HCT116 (cell line): ENCODE measurements at regions not wholly inside any gene's neighbourhood (a gene's known extent, or its start where the extent isn't known, plus 50 kb on each side); places are given as distances from the start of the nearest gene placed in this dataset.

Source experiments
- ATAC-seq: fragments of 200-7000 bp; cut with Tn5 transposase; 2 replicates; pipeline ENCODE4 v1.9.1; 2020; ENCODE audit warnings: mild to moderate bottlenecking, moderate library complexity
- BruUV-seq: library from RNA; stranded (reverse); fragments of 400-500 nt; replicated peaks from 2 replicates; lab custom pipeline; 2021; lab: Mats Ljungman, UMichigan
- CTCF ChIA-PET: fragments of 300-600 bp; sonication (Branson Sonifier 250); formaldehyde crosslinking; loops from one replicate; lab custom pipeline; 2021; ENCODE audit warnings: antibody characterized with exemption; lab: Charles Lee
- POLR2A ChIA-PET: fragments of 300-600, 350-600 bp; sonication (Branson Sonifier 250); formaldehyde crosslinking; loops from one replicate; lab custom pipeline; 2021; ENCODE audit warnings: antibody characterized with exemption; lab: Charles Lee
- RAD21 ChIA-PET, 2 experiments: fragments of 300-600 bp; sonication (Branson Sonifier 250); formaldehyde crosslinking; loops; one replicate each; lab custom pipeline; 2023; ENCODE audit warnings: low total read pairs in 2 of 2; ENCODE audit not compliant: uncharacterized antibody in 2 of 2, unreplicated experiment in 2 of 2, low non-redundant PET in 1 of 2; lab: Charles Lee
- DNase-seq: peaks from one replicate; pipeline ENCODE4 v3.0.0-alpha.2; 2010; ENCODE audit warnings: low read depth, low spot score
- H2AFZ ChIP-seq: fragments of 200-600 bp; shearing (Covaris generic), sonication (generic); 2 replicates; pipeline ENCODE4 v1.6.1; 2017; ENCODE audit warnings: low read depth, mixed run types, mixed read lengths, antibody characterized with exemption, low read length; ENCODE audit not compliant: poor library complexity, severe bottlenecking
- H3K27ac ChIP-seq: 2 replicates; pipeline ENCODE4 v1.5.1; 2012; ENCODE audit warnings: low read depth, low read length
- H3K27me3 ChIP-seq: fragments of 200-600 bp; sonication (generic); 2 replicates; pipeline ENCODE4 v1.6.1; 2016; ENCODE audit warnings: mixed run types, low read length, mixed read lengths; ENCODE audit not compliant: insufficient read depth
- H3K36me3 ChIP-seq, 2 experiments: fragments of 200-500 bp in 1 of 2; fragments of 200-600 bp in 1 of 2; sonication (Bioruptor generic) in 1 of 2; sonication (generic) in 1 of 2; 2 replicates each; pipeline versions ENCODE4 v1.5.1 to v1.6.1; 2014 to 2016; ENCODE audit warnings: low read length in 2 of 2, inconsistent platforms in 1 of 2, mixed read lengths in 1 of 2, mixed run types in 1 of 2; ENCODE audit not compliant: insufficient read depth in 2 of 2, control insufficient read depth in 1 of 2
- H3K4me1 ChIP-seq, 2 experiments: fragments of 200-600 bp in 1 of 2; sonication (generic) in 1 of 2; 2 replicates each; pipeline versions ENCODE4 v1.5.1 to v1.6.1; 2012 to 2017; ENCODE audit warnings: low read length in 2 of 2, inconsistent platforms in 1 of 2, mild to moderate bottlenecking in 1 of 2, mixed read lengths in 1 of 2, mixed run types in 1 of 2, moderate library complexity in 1 of 2; ENCODE audit not compliant: insufficient read depth in 2 of 2, control insufficient read depth in 1 of 2
- H3K4me2 ChIP-seq: fragments of 200-600 bp; sonication (generic); 2 replicates; pipeline ENCODE4 v1.6.1; 2017; ENCODE audit warnings: mixed run types, low read length, mixed read lengths
- H3K4me3 ChIP-seq, 2 experiments: fragments of 200-600 bp in 1 of 2; sonication (generic) in 1 of 2; replicated peaks in 1 of 2; 2 replicates each; pipeline ENCODE4 v1.5.1; 2011 to 2016; ENCODE audit warnings: low read length in 2 of 2, control low read depth in 1 of 2, low read depth in 1 of 2, mild to moderate bottlenecking in 1 of 2, mixed read lengths in 1 of 2, mixed run types in 1 of 2
- H3K79me2 ChIP-seq: fragments of 200-600 bp; sonication (generic); 2 replicates; pipeline ENCODE4 v1.6.1; 2017; ENCODE audit warnings: mild to moderate bottlenecking, mixed run types, low read length, moderate library complexity, mixed read lengths; ENCODE audit not compliant: insufficient read depth
- H3K9ac ChIP-seq: fragments of 200-600 bp; sonication (generic); 2 replicates; pipeline ENCODE4 v1.6.1; 2016; ENCODE audit warnings: low read length, mixed read lengths
- H3K9me2 ChIP-seq: fragments of 200-600 bp; sonication (generic), shearing (Covaris generic); 2 replicates; pipeline ENCODE4 v1.6.1; 2017; ENCODE audit warnings: mixed run types, mild to moderate bottlenecking, moderate library complexity; ENCODE audit not compliant: insufficient read depth
- H3K9me3 ChIP-seq, 2 experiments: fragments of 200-500 bp in 1 of 2; fragments of 200-600 bp in 1 of 2; sonication (Bioruptor generic) in 1 of 2; sonication (generic) in 1 of 2; 2 replicates each; pipeline ENCODE4 v1.6.1; 2014 to 2017; ENCODE audit warnings: low read length in 2 of 2, mixed read lengths in 2 of 2, inconsistent platforms in 1 of 2, low read depth in 1 of 2, mild to moderate bottlenecking in 1 of 2, mixed run types in 1 of 2, moderate library complexity in 1 of 2; ENCODE audit not compliant: control insufficient read depth in 1 of 2, insufficient read depth in 1 of 2
- H4K20me1 ChIP-seq: fragments of 200-600 bp; sonication (generic), shearing (Covaris generic); 2 replicates; pipeline ENCODE4 v1.6.1; 2017; ENCODE audit warnings: mixed run types, mild to moderate bottlenecking, moderate library complexity; ENCODE audit not compliant: insufficient read depth
- CBX3 ChIP-seq: IDR thresholded peaks from 2 replicates; pipeline ENCODE4 v1.6.1; 2012; ENCODE audit warnings: low read depth
- CEBPB ChIP-seq: IDR thresholded peaks from 2 replicates; pipeline ENCODE4 v1.6.1; 2012; ENCODE audit warnings: low read depth
- EGR1 ChIP-seq: IDR thresholded peaks from 2 replicates; pipeline ENCODE4 v1.6.1; 2012; ENCODE audit warnings: low read depth
- ELF1 ChIP-seq: IDR thresholded peaks from 2 replicates; pipeline ENCODE4 v1.6.1; 2012; ENCODE audit warnings: low read depth, borderline replicate concordance
- EZH2phosphoT487 ChIP-seq: fragments of 200-600 bp; IDR thresholded peaks from 2 replicates; pipeline ENCODE4 v1.6.1; 2018; ENCODE audit warnings: antibody characterized with exemption, borderline replicate concordance
- JUND ChIP-seq: IDR thresholded peaks from 2 replicates; pipeline ENCODE4 v1.6.1; 2012
- POLR2A ChIP-seq: IDR thresholded peaks from 2 replicates; pipeline ENCODE4 v1.7.0; 2011; ENCODE audit warnings: borderline replicate concordance; ENCODE audit not compliant: insufficient read depth, insufficient read length; ENCODE audit errors: extremely low read depth
- YY1 ChIP-seq: IDR thresholded peaks from 2 replicates; pipeline ENCODE4 v1.6.1; 2011; ENCODE audit warnings: low read length, low read depth, moderate library complexity, mild to moderate bottlenecking; ENCODE audit not compliant: insufficient replicate concordance; ENCODE audit errors: extremely low read depth
- ZFX ChIP-seq: fragments of 450-650 bp; IDR thresholded peaks from 2 replicates; pipeline ENCODE4 v1.6.1; 2017
- intact Hi-C: fragments of 100-400 bp; cut with micrococcal nuclease; formaldehyde crosslinking; loops from 2 replicates; pipeline ENCODE4 v1.10.0; 2022
- TF ChIP-seq, protein P1 (sequence below), 3 experiments: fragments of 200-600 bp in 1 of 3; sonication (generic) in 1 of 3; IDR thresholded peaks in 2 of 3; conservative IDR thresholded peaks in 1 of 3; 2 replicates each; pipeline ENCODE4 v1.5.1; 2012 to 2017; ENCODE audit warnings: low read depth in 2 of 3, low read length in 2 of 3, antibody characterized with exemption in 1 of 3, borderline replicate concordance in 1 of 3, control low read depth in 1 of 3, mild to moderate bottlenecking in 1 of 3, mixed read lengths in 1 of 3, mixed run types in 1 of 3, moderate library complexity in 1 of 3; ENCODE audit not compliant: insufficient read depth in 1 of 3
- TF ChIP-seq, protein P2 (sequence below): IDR thresholded peaks from 2 replicates; pipeline ENCODE4 v1.6.1; 2012

DNA sequence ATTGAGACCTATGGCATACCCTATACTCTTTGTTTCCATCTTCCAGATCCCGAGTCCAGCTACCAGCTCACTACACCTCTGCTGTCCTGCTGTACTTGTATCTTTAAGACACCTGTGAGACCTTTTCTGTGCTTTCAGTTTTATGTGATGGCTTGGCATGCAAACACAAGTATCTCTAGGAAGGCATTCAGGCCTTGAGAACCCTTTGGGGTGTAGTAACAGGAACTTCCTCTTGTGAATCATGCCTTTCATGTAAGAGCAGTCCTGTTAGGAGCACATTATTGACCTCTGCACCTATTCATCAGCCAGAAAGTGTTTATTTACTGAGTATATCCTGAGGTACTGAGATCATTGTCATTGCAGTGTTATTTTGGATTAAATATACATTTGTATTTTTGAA lies 87.0 kb upstream of the HTR2A start:
- H3K27ac ChIP-seq, result no peak overlapping the region
- H3K27me3 ChIP-seq, result 0 out of 2 replicates have a peak, but pooled peaks cover 9% of the 10 kb centered on the region
- H3K36me3 ChIP-seq, result no peaks in the 10 kb centered on the region
- H3K79me2 ChIP-seq, result no peaks in the 10 kb centered on the region
- no peak overlapping the region for H3K4me3 ChIP-seq
- no peak overlapping the region for H2AFZ ChIP-seq
- DNase-seq, result no peak
- BruUV-seq, result no TSS peak
- TF ChIP-seq, protein P1, sequence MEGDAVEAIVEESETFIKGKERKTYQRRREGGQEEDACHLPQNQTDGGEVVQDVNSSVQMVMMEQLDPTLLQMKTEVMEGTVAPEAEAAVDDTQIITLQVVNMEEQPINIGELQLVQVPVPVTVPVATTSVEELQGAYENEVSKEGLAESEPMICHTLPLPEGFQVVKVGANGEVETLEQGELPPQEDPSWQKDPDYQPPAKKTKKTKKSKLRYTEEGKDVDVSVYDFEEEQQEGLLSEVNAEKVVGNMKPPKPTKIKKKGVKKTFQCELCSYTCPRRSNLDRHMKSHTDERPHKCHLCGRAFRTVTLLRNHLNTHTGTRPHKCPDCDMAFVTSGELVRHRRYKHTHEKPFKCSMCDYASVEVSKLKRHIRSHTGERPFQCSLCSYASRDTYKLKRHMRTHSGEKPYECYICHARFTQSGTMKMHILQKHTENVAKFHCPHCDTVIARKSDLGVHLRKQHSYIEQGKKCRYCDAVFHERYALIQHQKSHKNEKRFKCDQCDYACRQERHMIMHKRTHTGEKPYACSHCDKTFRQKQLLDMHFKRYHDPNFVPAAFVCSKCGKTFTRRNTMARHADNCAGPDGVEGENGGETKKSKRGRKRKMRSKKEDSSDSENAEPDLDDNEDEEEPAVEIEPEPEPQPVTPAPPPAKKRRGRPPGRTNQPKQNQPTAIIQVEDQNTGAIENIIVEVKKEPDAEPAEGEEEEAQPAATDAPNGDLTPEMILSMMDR (IDR thresholded peaks at IDR 0.05 in 2 of 3, conservative IDR thresholded peaks at IDR 0.05 in 1 of 3; ENCODE audit: borderline replicate concordance in 1 of 3, insufficient read depth in 1 of 3, low read depth in 2 of 3, low read length in 2 of 3), result no peak
- TF ChIP-seq CBX3 (no peak), POLR2A (no peak), ZFX (no peak), YY1 (no peak), ELF1 (no peak)
- TF ChIP-seq, all 23 proteins: peak for 0
- no peak for ATAC-seq
- Histone ChIP-seq H3K9ac (no peak overlapping the region), H4K20me1 (no peaks in the 10 kb centered on the region), H3K4me1 (no peaks in the 10 kb centered on the region), H3K9me2 (no peaks in the 10 kb centered on the region), H3K4me2 (no peak overlapping the region), H3K9me3 (no peaks in the 10 kb centered on the region)
- RAD21 ChIA-PET, result no interaction called here
- POLR2A ChIA-PET, result no interaction called here
- CTCF ChIA-PET, result interaction anchor here (1.0 kb wide), 1 partner anchor 10 kb away, joined by 4 read pairs; no protein-coding TSS in a partner anchor
- intact Hi-C loops, result no loop called here

DNA sequence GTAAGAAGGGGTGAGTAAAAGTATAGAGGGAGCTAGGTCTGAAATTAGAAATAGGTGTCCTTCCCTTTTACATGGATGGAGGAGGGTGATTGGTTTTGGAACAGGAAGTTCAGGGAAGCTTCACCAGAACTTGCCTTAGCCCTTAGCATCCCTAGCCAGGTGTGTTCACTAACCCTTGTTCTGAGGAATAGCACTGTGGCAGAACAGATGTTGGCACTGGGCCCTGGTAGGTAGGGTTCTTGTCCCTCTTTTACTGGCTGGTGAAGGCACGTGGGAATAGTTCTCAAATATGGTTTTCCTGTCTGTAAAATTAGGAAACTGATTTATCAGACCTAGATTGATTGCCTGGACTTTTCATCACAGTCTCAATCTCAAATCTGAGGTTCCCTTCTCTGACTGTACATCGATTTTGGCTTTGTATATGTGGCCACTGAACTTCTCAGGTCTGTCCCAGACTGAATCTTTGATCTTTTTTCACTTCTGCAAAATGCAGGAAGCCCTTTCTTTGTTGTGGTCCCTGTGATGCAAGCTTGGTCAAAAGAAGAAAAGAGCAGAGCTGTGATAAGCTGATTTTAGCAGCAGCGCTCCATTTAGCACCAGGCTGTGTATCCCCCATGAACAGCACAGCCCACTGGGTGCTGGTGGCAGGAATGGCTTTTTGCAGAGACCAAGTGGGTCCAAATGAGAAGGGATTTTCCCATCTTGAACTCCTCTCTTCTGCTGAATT lies 86.2 kb upstream of the HTR2A start:
- Histone ChIP-seq H3K27me3 (0 out of 2 replicates have a peak, but pooled peaks cover 9% of the 10 kb centered on the region), H2AFZ (no peak overlapping the region), H3K9me2 (no peaks in the 10 kb centered on the region), H3K4me2 (no peak overlapping the region), H3K27ac (no peak overlapping the region), H3K79me2 (no peaks in the 10 kb centered on the region), H3K36me3 (no peaks in the 10 kb centered on the region), H3K4me3 (no peak overlapping the region), H4K20me1 (no peaks in the 10 kb centered on the region), H3K9me3 (no peaks in the 10 kb centered on the region), H3K4me1 (no peaks in the 10 kb centered on the region), H3K9ac (no peak overlapping the region)
- no peak for DNase-seq
- ChIA-PET CTCF (no interaction called here), POLR2A (no interaction called here), RAD21 (no interaction called here)
- ATAC-seq, result no peak
- no TSS peak for BruUV-seq
- intact Hi-C loops, result no loop called here
- TF ChIP-seq ZFX, result no peak
- TF ChIP-seq, protein P2, sequence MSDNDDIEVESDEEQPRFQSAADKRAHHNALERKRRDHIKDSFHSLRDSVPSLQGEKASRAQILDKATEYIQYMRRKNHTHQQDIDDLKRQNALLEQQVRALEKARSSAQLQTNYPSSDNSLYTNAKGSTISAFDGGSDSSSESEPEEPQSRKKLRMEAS, result no peak
- no peak for TF ChIP-seq JUND
- TF ChIP-seq EZH2phosphoT487, result no peak
- TF ChIP-seq EGR1, result no peak
- TF ChIP-seq, protein P1 (IDR thresholded peaks at IDR 0.05 in 2 of 3, conservative IDR thresholded peaks at IDR 0.05 in 1 of 3; ENCODE audit: borderline replicate concordance in 1 of 3, insufficient read depth in 1 of 3, low read depth in 2 of 3, low read length in 2 of 3), result no peak
- no peak for TF ChIP-seq CEBPB
